Activated B cell treated with CpG ODN at 0.5 μM for 24 hours (primary cell): ENCODE measurements at regions not wholly inside any gene's neighbourhood (a gene's known extent, or its start where the extent isn't known, plus 50 kb on each side); places are given as distances from the start of the nearest gene placed in this dataset.

ENCODE experiments used
- ATAC-seq: fragments of 200-7000 bp; cut with Tn5 transposase; one replicate; pipeline ENCODE4 v1.10.0; 2021; ENCODE audit warnings: low read depth, mild to moderate bottlenecking, moderate library complexity
- CTCF ChIA-PET: fragments of 350-600 bp; sonication (Branson Sonifier 250); formaldehyde crosslinking; loops from one replicate; lab custom pipeline; 2021; ENCODE audit warnings: antibody characterized with exemption; lab: Charles Lee
- POLR2A ChIA-PET: fragments of 350-600 bp; sonication (Branson Sonifier 250); formaldehyde crosslinking; loops from one replicate; lab custom pipeline; 2021; ENCODE audit warnings: antibody characterized with exemption; lab: Charles Lee
- DNase-seq: peaks from one replicate; pipeline ENCODE4 v3.0.0; 2022
- H3K27ac Mint-ChIP-seq: one replicate; pipeline ENCODE4 v1.8.0; 2020; ENCODE audit warnings: mixed read lengths
- H3K27me3 Mint-ChIP-seq: one replicate; pipeline ENCODE4 v1.8.0; 2021; ENCODE audit warnings: mixed read lengths
- H3K36me3 Mint-ChIP-seq: one replicate; pipeline ENCODE4 v1.8.0; 2021; ENCODE audit warnings: low read depth, mixed read lengths
- H3K4me1 Mint-ChIP-seq: one replicate; pipeline ENCODE4 v1.8.0; 2021; ENCODE audit warnings: mixed read lengths
- H3K4me3 Mint-ChIP-seq: one replicate; pipeline ENCODE4 v1.8.0; 2020; ENCODE audit warnings: mild to moderate bottlenecking, mixed read lengths
- H3K9me3 Mint-ChIP-seq: one replicate; pipeline ENCODE4 v1.8.0; 2020; ENCODE audit warnings: mixed read lengths
- CTCF ChIP-seq: fragments of 200-600 bp; IDR thresholded peaks from one replicate; pipeline ENCODE4 v1.8.0; 2022; ENCODE audit warnings: antibody characterized with exemption, mild to moderate bottlenecking
- intact Hi-C: fragments of 100-400 bp; cut with micrococcal nuclease; formaldehyde crosslinking; loops from one replicate; pipeline ENCODE4 v1.15.1; 2024

- Mint-ChIP-seq H3K36me3 (no peaks in the 10 kb centered on the region), H3K27me3 (peaks cover 3% of the 10 kb centered on the region), H3K4me1 (no peaks in the 10 kb centered on the region), H3K4me3 (no peak overlapping the region), H3K27ac (no peak overlapping the region), H3K9me3 (peaks cover 2% of the 10 kb centered on the region)
- TF ChIP-seq CTCF, result no peak
- ATAC-seq, result no peak
- intact Hi-C loops, result no loop called here
- ChIA-PET POLR2A (no interaction called here), CTCF (no interaction called here)
- DNase-seq, result no peak
Observed at GRCh38 chr1:30183006-30183405, 540.4 kb downstream of the MATN1 start.

GRCh38 chr1:30179942-30180543 is 543.3 kb downstream of the MATN1 start:
- intact Hi-C loops, result no loop called here
- no peaks in the 10 kb centered on the region for H3K36me3 Mint-ChIP-seq
- H3K4me3 Mint-ChIP-seq, result no peak overlapping the region
- H3K27ac Mint-ChIP-seq, result no peak overlapping the region
- H3K4me1 Mint-ChIP-seq, result no peaks in the 10 kb centered on the region
- ATAC-seq (no peak), DNase-seq (no peak)
- no peak for TF ChIP-seq CTCF
- peaks cover 7% of the 10 kb centered on the region for H3K27me3 Mint-ChIP-seq
- CTCF ChIA-PET, result no interaction called here
- POLR2A ChIA-PET, result no interaction called here
- peaks cover 6% of the 10 kb centered on the region for H3K9me3 Mint-ChIP-seq

DNA sequence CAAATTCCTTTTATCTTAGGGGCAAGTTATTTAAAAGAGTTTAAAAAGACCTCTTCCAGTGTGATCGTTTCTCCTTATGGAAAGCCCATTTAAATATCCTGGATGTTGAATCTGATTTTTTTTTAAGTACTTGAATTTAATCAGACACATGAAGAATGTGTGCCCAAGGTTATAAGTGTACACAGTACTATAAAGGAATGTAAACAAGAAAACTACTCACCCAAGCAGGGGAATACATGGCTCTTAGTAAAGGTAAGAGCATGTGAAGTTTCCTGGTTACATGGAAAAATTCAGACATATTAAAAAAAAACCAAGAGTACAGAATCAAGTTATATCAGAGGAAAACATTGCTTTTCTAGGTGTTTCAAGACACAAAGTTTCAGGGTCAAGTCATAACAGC is 546.9 kb downstream of the MATN1 start:
- H3K27me3 Mint-ChIP-seq, result peaks cover 10% of the 10 kb centered on the region
- no peaks in the 10 kb centered on the region for H3K36me3 Mint-ChIP-seq
- H3K27ac Mint-ChIP-seq, result no peak overlapping the region
- H3K4me3 Mint-ChIP-seq, result no peak overlapping the region
- DNase-seq (no peak), ATAC-seq (no peak)
- ChIA-PET POLR2A (no interaction called here), CTCF (no interaction called here)
- no peaks in the 10 kb centered on the region for H3K4me1 Mint-ChIP-seq
- intact Hi-C loops, result no loop called here
- TF ChIP-seq CTCF, result no peak
- peaks cover 6% of the 10 kb centered on the region for H3K9me3 Mint-ChIP-seq

GRCh38 chr1:30174499-30174898 is 548.9 kb downstream of the MATN1 start:
- DNase-seq (no peak), ATAC-seq (no peak)
- H3K4me3 Mint-ChIP-seq, result no peak overlapping the region
- no peak overlapping the region for H3K27ac Mint-ChIP-seq
- POLR2A ChIA-PET, result no interaction called here
- peaks cover 10% of the 10 kb centered on the region for H3K27me3 Mint-ChIP-seq
- no peaks in the 10 kb centered on the region for H3K4me1 Mint-ChIP-seq
- no peak for TF ChIP-seq CTCF
- H3K36me3 Mint-ChIP-seq, result no peaks in the 10 kb centered on the region
- intact Hi-C loops, result no loop called here
- H3K9me3 Mint-ChIP-seq, result peaks cover 6% of the 10 kb centered on the region
- CTCF ChIA-PET, result no interaction called here

DNA sequence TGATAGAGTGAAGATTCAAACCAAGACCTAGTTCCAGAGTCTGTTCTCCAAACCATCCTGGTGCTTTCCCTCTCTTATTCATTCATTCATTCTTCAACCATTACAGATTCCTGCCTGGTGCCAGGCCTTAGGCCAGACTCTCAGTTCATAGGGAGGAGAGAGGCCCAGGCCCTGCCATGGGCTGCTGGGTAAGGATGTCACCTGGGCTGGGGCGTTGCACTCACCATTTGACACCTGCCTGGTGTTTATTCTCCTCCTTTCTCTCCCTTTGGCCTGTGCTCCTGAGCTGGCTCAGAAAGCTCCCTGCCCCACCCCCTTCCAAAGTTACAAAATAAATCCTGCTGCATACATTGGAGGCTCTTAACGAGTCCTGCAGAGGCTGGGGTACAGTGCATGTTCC is 549.8 kb downstream of the MATN1 start:
- TF ChIP-seq CTCF, result no peak
- H3K9me3 Mint-ChIP-seq, result peaks cover 4% of the 10 kb centered on the region
- no peak overlapping the region for H3K27ac Mint-ChIP-seq
- no peak for ATAC-seq
- ChIA-PET CTCF (no interaction called here), POLR2A (no interaction called here)
- no peak for DNase-seq
- peaks cover 10% of the 10 kb centered on the region for H3K27me3 Mint-ChIP-seq
- H3K4me3 Mint-ChIP-seq, result no peak overlapping the region
- no peaks in the 10 kb centered on the region for H3K4me1 Mint-ChIP-seq
- H3K36me3 Mint-ChIP-seq, result no peaks in the 10 kb centered on the region
- intact Hi-C loops, result no loop called here
